Ishikawa (cell line): ENCODE measurements at regions not wholly inside any gene's neighbourhood (a gene's known extent, or its start where the extent isn't known, plus 50 kb on each side); places are given as distances from the start of the nearest gene placed in this dataset.

Experiments
- CEBPB ChIP-seq: IDR thresholded peaks from 2 replicates; pipeline ENCODE4 v1.6.1; 2012
- CREB1 ChIP-seq: IDR thresholded peaks from 2 replicates; pipeline ENCODE4 v1.6.1; 2012; ENCODE audit warnings: low read depth
- EGR1 ChIP-seq: IDR thresholded peaks from 2 replicates; pipeline ENCODE4 v1.6.1; 2012
- EP300 ChIP-seq: IDR thresholded peaks from 2 replicates; pipeline ENCODE4 v1.6.1; 2012; ENCODE audit warnings: borderline replicate concordance
- FOXM1 ChIP-seq: IDR thresholded peaks from 2 replicates; pipeline ENCODE4 v1.6.1; 2012; ENCODE audit warnings: low read depth, borderline replicate concordance
- NFIC ChIP-seq: IDR thresholded peaks from 2 replicates; pipeline ENCODE4 v1.6.1; 2012
- RAD21 ChIP-seq: IDR thresholded peaks from 2 replicates; pipeline ENCODE4 v1.6.1; 2012; ENCODE audit warnings: low read depth
- TAF1 ChIP-seq: IDR thresholded peaks from 2 replicates; pipeline ENCODE4 v1.6.1; 2012; ENCODE audit warnings: low read depth, mild to moderate bottlenecking
- TCF12 ChIP-seq: IDR thresholded peaks from 2 replicates; pipeline ENCODE4 v1.6.1; 2012; ENCODE audit warnings: low read depth
- TEAD4 ChIP-seq: IDR thresholded peaks from 2 replicates; pipeline ENCODE4 v1.6.1; 2012
- YY1 ChIP-seq: IDR thresholded peaks from 2 replicates; pipeline ENCODE4 v1.6.1; 2012; ENCODE audit warnings: low read depth
- ZBTB7A ChIP-seq: IDR thresholded peaks from 2 replicates; pipeline ENCODE4 v1.6.1; 2012; ENCODE audit warnings: low read depth
- TF ChIP-seq, protein P1 (sequence below): IDR thresholded peaks from 2 replicates; pipeline ENCODE4 v1.6.1; 2012
- TF ChIP-seq, protein P2 (sequence below): IDR thresholded peaks from 2 replicates; pipeline ENCODE4 v1.6.1; 2012; ENCODE audit warnings: low read depth, mild to moderate bottlenecking
- TF ChIP-seq, protein P3 (sequence below): IDR thresholded peaks from 2 replicates; pipeline ENCODE4 v1.6.1; 2012

DNA sequence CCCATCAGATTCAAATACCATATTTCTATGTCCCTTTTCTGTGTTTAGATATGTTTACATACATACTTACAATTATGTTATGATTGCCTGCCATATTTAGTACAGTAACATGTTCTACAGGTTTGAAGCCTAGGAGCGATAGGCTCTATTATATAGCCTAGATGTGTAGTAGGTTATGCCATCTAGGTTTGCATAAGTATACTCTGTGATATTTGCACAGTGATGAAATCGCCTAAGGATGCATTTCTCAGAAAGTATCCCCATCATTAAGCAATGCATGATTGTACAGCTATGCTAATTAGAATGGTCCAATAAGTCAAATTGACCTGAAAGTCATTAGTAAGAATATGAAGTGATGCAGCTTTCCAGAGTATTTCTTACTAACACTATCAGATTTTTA, 1171.7 kb upstream of the LRRTM3 start:
- TF ChIP-seq TCF12 (no peak), TAF1 (no peak), RAD21 (no peak), TEAD4 (no peak), ZBTB7A (no peak), EP300 (no peak), YY1 (no peak), FOXM1 (no peak), CREB1 (no peak), EGR1 (no peak), CEBPB (no peak), NFIC (no peak)
- TF ChIP-seq, protein P1, sequence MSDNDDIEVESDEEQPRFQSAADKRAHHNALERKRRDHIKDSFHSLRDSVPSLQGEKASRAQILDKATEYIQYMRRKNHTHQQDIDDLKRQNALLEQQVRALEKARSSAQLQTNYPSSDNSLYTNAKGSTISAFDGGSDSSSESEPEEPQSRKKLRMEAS, result no peak
- TF ChIP-seq, protein P2, sequence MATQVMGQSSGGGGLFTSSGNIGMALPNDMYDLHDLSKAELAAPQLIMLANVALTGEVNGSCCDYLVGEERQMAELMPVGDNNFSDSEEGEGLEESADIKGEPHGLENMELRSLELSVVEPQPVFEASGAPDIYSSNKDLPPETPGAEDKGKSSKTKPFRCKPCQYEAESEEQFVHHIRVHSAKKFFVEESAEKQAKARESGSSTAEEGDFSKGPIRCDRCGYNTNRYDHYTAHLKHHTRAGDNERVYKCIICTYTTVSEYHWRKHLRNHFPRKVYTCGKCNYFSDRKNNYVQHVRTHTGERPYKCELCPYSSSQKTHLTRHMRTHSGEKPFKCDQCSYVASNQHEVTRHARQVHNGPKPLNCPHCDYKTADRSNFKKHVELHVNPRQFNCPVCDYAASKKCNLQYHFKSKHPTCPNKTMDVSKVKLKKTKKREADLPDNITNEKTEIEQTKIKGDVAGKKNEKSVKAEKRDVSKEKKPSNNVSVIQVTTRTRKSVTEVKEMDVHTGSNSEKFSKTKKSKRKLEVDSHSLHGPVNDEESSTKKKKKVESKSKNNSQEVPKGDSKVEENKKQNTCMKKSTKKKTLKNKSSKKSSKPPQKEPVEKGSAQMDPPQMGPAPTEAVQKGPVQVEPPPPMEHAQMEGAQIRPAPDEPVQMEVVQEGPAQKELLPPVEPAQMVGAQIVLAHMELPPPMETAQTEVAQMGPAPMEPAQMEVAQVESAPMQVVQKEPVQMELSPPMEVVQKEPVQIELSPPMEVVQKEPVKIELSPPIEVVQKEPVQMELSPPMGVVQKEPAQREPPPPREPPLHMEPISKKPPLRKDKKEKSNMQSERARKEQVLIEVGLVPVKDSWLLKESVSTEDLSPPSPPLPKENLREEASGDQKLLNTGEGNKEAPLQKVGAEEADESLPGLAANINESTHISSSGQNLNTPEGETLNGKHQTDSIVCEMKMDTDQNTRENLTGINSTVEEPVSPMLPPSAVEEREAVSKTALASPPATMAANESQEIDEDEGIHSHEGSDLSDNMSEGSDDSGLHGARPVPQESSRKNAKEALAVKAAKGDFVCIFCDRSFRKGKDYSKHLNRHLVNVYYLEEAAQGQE, result no peak
- TF ChIP-seq, protein P3, sequence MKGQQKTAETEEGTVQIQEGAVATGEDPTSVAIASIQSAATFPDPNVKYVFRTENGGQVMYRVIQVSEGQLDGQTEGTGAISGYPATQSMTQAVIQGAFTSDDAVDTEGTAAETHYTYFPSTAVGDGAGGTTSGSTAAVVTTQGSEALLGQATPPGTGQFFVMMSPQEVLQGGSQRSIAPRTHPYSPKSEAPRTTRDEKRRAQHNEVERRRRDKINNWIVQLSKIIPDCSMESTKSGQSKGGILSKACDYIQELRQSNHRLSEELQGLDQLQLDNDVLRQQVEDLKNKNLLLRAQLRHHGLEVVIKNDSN, result no peak

DNA sequence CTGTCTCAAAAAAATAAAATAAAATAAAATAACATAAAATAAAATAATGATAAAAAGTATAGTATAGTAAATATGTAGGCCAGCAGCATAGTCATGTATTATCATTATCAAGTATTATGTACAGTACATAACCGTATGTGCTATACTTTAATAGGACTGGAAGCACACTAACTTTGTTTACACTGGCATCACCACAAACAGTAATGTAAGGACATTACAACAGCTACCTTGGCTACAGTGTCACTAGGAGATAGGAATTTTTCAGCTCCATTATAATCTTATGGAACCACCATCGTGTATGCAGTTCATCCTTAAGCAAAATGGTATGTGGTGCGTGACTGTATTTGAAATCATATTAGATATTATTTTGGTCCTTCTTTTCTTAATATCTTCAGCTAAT, 1163.5 kb upstream of the LRRTM3 start:
- TF ChIP-seq, protein P3, result no peak
- TF ChIP-seq TCF12, result no peak
- TF ChIP-seq RAD21, result no peak
- TF ChIP-seq EP300, result no peak
- TF ChIP-seq, protein P1, result no peak
- TF ChIP-seq, protein P2, result no peak
- TF ChIP-seq CREB1, result no peak
- TF ChIP-seq YY1, result no peak
- no peak for TF ChIP-seq TEAD4
- no peak for TF ChIP-seq FOXM1

DNA sequence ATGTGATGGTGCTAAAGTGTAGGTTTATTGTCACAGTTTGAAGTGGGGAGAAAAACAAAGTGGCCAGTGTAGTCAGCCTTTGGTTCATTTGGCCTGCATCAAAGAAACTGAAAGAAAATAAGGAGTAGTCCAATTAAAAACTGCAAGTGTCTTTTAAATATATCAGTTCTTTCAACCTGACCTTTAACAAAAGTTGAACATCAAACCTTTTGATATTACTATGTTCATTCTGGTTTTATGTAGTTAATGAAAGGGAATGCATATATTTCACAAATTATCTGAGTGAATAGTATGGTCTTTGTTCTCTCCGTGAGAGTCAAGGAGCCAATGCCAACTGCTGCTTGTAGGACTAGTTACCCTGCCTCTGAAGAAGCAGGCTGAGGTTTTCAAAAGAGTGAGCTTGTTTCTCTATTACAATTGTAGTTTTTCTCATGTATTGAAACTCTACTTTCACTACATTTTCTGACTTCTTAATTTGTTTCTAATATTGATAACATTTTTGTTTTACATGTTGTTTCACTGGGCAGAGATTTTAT, 1160.8 kb upstream of the LRRTM3 start:
- TF ChIP-seq EP300, result no peak
- no peak for TF ChIP-seq TEAD4
- TF ChIP-seq NFIC, result no peak
- TF ChIP-seq, protein P2, result no peak
- no peak for TF ChIP-seq CEBPB
- no peak for TF ChIP-seq RAD21
- TF ChIP-seq CREB1, result no peak
- no peak for TF ChIP-seq FOXM1
- TF ChIP-seq EGR1, result no peak
- TF ChIP-seq, protein P3, result no peak
- TF ChIP-seq TAF1, result no peak
- TF ChIP-seq YY1, result no peak
- TF ChIP-seq TCF12, result no peak
- TF ChIP-seq ZBTB7A, result no peak
- TF ChIP-seq, protein P1, result no peak
